HG03175 (cell line): ENCODE measurements at regions not wholly inside any gene's neighbourhood (a gene's known extent, or its start where the extent isn't known, plus 50 kb on each side); places are given as distances from the start of the nearest gene placed in this dataset.
"Not testable (repeated sequence)": the region's sequence is repeated elsewhere in the genome, so short reads cannot be mapped to it uniquely, and the experiment has no call there.

Experiments used
- ATAC-seq: cut with Tn5 transposase; IDR thresholded peaks from one replicate; pipeline ENCODE4 v1.9.1; 2021; ENCODE audit warnings: mild to moderate bottlenecking, moderate library complexity; ENCODE audit not compliant: unreplicated experiment

GRCh38 chr5:74534397-74535129, 106.0 kb downstream of the ENC1 start:
- no peak for ATAC-seq

GRCh38 chr5:74530326-74531050, 110.0 kb downstream of the ENC1 start:
- no peak for ATAC-seq

- no peak for ATAC-seq
Measured at GRCh38 chr5:74529101-74529500, 111.4 kb downstream of the ENC1 start.

- no peak for ATAC-seq
Measured at GRCh38 chr5:74526111-74526510, 114.4 kb downstream of the ENC1 start.

DNA sequence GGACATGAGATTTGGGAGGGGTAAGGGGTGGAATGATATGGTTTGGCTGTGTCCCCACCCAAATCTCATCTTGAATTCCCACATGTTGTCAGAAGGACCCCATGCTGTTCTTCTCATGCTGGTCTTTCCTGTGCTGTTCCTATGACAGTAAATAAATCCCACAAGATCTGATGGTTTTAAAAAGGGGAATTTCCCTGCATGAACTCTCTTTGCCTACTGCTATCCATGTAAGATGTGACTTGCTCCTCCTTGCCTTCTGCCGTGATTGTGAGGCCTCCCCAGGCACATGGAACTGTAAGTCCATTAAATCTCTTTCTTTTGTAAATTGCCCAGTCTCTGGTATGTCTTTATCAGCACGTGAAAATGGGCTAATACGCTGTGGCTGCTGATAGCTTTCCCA, 115.8 kb downstream of the ENC1 start:
- not testable (repeated sequence) for ATAC-seq

DNA sequence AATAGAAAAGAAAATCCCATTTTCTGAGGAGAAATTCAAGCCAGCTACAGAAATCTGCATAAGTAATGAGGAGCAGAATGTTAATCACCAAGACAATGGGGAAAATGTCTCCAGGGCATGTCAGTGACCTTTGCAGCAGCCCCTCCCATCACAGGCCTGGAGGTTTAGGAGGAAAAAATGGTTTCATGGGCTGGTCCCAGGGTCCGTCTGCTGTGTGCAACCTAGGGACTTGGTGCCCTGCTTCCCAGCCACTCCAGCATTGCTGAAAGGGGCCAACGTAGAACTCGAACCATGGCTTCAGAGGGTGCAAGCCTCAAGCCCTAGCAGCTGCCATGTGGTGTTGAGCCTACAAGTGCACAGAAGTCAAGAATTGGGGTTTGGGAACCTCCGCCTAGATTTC, 116.8 kb downstream of the ENC1 start:
- ATAC-seq = not testable (repeated sequence)

DNA sequence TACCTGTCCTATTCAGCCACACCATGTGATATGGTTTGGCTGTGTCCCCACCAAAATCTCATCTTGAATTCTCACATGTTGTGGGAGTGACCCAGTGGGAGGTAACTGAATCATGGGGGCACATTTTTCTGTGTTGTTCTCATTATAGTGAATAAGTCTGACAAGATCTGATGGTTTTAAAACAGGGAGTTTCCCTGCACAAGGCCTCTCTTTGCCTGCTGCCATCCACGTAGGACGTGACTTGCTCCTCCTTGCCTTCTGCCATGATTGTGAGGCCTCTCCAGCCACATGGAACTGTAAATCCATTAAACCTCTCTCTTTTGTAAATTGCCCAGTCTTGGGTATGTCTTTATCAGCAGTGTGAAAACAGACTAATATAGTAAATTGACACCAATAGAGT, 117.7 kb downstream of the ENC1 start:
- ATAC-seq = not testable (repeated sequence)

DNA sequence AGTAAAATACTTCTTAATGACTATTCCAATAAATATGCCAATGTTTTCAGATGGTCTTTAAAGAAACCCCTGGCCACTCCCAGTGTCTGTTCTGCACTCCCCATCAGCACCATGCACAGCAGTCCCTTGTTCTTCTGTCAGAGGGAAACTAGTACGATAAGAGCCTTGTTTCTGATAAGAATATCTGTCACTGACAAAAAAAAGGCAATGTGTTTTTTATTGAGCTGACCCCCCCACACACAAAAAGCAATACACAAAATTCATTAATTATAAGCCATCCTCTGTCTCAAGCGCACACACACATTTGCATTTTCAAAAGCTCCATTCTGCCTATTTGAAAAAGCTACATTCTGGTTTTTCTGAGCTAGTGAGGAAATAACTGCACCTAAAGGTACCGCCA, 119.1 kb downstream of the ENC1 start:
- no peak for ATAC-seq

DNA sequence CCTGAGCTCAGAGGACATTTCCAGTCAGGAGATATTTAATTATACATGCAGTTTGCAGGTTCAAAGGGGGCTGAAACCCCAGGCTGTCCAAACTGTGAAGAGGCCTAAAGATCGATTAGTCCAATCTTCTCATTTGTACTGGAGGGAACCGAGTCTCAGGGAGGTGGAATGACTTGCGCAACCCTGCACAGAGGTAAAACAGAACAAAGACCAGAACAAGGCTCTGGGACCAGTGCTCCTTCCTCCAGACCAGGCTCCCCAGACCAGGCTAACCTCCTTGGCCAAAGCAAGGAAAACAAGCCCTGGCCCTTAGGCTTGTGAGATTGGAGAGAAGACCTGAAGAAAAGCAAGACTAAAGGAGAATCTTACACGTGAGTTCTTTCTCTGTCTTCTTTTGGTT, 120.8 kb downstream of the ENC1 start:
- no peak for ATAC-seq

DNA sequence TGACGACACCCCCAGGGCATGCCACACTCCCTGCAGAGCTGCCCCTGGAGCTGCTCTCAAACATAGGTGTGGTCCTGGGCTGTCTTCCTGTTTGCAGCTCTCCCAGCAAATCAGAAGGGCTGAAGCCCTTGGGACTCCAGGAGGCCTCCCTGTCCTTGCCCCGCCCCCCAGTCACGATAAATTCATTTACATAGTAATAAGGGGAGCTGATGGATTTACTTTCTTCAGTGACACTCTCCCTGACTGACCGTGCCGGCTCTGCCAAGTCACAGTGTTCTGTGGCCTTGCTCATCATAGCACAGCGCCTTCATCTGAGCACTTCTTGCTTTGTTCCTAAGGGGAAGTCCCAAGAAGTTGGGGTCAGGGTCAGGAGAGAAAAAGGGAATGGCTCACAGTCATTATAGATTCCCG, 121.4 kb downstream of the ENC1 start:
- ATAC-seq = no peak

GRCh38 chr5:74517700-74518099, 122.8 kb downstream of the ENC1 start:
- no peak for ATAC-seq

DNA sequence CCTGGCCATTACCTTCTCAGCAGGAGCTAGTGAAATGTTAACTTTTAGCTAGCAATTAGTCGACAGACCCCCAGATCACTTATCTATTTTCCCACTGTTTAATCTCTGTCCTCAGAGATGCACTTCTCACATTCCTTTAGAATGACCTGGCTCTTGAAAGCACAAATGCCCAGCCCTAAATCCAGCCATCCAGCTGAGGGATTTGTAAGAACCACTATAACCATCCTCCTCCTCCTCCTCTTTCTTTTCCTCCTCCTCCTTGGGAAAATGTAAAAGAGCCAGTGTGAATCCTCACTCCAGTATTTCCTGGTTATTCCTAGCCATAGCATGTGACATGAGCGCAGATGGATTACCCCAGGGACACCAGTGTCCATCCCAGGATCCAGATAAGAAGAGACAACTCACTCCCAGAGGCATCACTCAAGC, 124.3 kb downstream of the ENC1 start:
- ATAC-seq = no peak

DNA sequence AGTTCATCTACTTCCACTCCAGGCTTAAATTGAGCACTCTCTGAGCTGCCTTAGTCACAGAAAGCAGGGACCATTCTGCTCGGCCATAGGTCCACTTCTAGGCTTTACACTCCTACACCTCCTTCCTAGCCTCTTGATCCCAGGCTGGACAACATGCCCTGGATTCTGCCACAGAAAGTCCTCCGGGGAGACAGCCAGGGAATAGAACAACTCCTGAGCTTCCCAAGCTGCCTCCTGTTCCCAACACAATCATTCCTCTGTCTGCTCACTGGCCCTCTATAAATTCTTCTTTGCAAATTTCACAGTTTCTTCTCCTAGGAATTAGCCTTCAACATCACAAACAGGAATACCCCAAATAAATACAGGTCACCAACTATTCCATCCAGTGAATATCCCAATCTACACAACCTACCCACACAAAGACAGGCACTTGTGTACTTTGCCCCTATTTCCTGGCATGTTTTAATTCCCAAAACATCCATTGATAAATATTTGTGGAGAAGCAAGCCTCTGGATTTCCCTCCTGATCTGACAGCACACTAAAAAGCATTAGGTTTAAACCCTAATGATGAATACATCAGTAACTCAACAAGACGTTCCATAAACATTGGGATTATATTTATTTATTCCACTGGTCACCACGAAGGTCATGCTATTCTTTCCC, 125.5 kb downstream of the ENC1 start:
- no peak for ATAC-seq

- ATAC-seq = not testable (repeated sequence)
Measured at GRCh38 chr5:74511770-74512169, 128.8 kb downstream of the ENC1 start.

DNA sequence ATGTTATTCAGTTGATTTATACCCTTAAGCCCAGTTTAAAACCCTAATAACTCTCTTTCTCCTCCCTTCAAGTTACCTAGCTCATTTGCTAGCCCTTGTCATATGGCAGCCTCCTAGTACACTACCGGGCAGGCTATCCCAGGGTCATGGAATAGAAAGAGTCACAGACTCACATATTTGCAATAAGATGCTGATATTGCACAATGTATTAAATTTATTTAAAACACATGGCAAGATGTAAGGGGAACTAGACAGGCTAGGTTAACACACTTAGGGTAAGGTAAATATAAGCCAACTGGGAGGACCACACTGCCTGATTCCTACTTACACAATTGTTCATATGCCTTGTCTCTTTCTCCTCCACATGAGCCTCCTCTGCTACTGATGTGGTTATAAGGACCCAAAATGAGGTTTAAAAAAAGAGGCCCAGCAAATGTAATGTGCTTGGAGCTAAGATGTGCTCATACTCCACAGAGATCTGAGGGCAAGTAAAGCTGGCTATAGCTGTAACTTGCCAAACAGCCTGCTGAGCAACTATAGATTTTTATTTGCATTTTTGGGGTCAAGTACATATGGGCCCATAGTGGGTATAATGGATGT, 130.0 kb downstream of the ENC1 start:
- no peak for ATAC-seq

DNA sequence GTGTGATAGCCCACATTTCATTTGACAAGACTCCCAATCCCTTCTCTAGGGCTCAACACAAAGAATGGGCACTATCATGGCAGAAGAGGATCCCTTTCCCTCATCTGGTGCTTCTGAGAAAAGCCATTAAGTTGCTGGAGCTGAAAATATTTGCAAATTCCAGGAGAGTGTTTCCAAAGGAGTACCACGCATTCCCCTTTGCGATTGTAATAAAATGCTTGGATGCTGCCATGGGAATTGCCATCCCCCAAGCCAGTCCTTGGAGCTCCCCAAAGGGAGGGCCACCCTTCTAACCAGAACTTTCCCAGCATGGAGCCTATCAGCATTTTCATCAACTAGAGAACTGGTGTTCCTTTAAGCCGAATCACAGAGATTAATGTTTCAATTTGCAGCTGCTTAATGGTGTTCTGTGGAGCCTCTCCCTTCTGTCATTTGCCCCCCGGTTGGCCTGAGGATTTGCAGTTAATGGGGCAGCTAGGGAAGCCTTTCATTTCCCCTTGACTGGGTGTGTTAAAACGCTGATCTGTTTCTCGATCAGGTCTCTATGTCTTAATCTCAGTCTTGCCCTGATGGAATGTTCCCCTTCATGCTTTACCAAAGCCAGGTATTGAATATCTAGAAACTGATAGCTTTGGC, 133.0 kb downstream of the ENC1 start:
- no peak for ATAC-seq

DNA sequence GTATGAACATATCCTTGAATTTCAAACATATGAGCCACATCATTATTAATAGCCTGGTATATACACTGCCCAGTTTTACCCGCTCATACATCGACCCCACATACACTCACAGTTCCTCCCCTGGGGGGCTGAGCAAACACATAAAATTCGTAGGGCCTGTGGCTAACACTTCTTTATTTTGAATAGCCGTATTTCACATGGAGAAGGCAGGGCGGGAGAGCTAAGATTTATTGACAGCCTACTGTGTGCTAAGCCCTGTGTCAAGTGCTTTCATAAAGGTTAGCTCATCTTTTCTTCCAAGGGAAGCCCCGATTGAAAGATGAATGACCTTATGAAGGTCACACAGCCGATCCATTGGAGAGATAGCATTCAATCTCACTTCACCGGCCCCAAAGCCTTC, 134.4 kb downstream of the ENC1 start:
- ATAC-seq = no peak

GRCh38 chr5:74504463-74504862, 136.1 kb downstream of the ENC1 start:
- no peak for ATAC-seq

DNA sequence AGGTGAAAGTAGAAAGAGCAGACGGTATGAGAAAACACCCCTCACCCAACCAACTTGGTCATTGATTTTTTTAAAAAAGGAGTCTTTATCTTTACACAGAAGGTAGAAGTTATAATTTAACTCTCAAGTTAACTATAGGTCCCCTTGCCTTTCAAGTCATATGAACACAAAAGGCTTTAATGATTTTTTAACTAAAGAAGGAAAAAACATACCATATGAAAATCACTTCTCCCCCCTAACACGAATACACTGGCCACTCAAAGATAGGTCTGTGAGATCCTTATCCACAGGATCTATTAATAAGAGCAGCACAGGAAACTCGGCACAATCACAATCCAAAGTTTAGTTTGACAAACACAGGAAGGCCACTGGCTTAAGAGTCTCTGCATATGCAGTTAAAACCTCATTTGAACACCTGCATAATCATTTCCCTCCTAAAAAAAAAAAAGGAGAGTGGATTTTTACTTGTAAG, 138.0 kb downstream of the ENC1 start:
- no peak for ATAC-seq

- no peak for ATAC-seq
Measured at GRCh38 chr5:74501674-74502478, 138.7 kb downstream of the ENC1 start.
